ENCODE measurements at regions not wholly inside any gene's neighbourhood (a gene's known extent, or its start where the extent isn't known, plus 50 kb on each side); places are given as distances from the start of the nearest gene placed in this dataset.

GRCh38 chr12:33529031-33529430, 89.4 kb upstream of the SYT10 start:
- TF ChIP-seq, protein P1, sequence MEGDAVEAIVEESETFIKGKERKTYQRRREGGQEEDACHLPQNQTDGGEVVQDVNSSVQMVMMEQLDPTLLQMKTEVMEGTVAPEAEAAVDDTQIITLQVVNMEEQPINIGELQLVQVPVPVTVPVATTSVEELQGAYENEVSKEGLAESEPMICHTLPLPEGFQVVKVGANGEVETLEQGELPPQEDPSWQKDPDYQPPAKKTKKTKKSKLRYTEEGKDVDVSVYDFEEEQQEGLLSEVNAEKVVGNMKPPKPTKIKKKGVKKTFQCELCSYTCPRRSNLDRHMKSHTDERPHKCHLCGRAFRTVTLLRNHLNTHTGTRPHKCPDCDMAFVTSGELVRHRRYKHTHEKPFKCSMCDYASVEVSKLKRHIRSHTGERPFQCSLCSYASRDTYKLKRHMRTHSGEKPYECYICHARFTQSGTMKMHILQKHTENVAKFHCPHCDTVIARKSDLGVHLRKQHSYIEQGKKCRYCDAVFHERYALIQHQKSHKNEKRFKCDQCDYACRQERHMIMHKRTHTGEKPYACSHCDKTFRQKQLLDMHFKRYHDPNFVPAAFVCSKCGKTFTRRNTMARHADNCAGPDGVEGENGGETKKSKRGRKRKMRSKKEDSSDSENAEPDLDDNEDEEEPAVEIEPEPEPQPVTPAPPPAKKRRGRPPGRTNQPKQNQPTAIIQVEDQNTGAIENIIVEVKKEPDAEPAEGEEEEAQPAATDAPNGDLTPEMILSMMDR (IDR thresholded peaks at IDR 0.05), result no peak
- TF ChIP-seq POLR2A (IDR thresholded peaks at IDR 0.05) (no peak), EP300 (IDR thresholded peaks at IDR 0.05) (no peak), POLR2AphosphoS5 (IDR thresholded peaks at IDR 0.05) (no peak)

Data from stomach (tissue), 4 donors.